ENCODE measurements at regions not wholly inside any gene's neighbourhood (a gene's known extent, or its start where the extent isn't known, plus 50 kb on each side); places are given as distances from the start of the nearest gene placed in this dataset.

DNA sequence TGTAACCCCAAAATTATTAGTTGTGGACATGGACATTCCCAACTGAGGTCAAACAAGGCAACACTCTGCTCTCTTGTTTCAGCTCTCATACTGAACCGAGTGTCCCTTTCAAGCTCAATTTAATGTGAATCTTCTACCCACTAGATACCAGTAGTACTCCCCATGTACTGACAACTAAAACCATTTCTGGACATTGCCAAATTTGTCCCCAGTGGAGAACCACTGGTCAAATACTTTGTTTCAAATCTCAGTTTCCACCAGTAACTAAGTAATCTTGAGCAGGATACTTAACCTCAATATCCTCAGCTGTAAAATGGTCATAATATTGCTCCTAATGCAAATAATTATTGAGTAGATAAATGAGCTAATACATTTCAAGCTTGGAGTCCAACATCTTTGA, 566.0 kb downstream of the ZIC1 start:
- TF ChIP-seq CTCF (IDR thresholded peaks at IDR 0.05) (no peak), POLR2A (IDR thresholded peaks at IDR 0.05) (no peak), POLR2AphosphoS5 (IDR thresholded peaks at IDR 0.05) (no peak)
